GM12865 (cell line): ENCODE measurements at regions not wholly inside any gene's neighbourhood (a gene's known extent, or its start where the extent isn't known, plus 50 kb on each side); places are given as distances from the start of the nearest gene placed in this dataset.

Source experiments
- DNase-seq: peaks from one replicate; pipeline ENCODE4 v3.0.0; 2010; ENCODE audit warnings: low read depth
- H3K4me3 ChIP-seq: 2 replicates; pipeline ENCODE4 v1.5.1; 2011; ENCODE audit warnings: mild to moderate bottlenecking, low read depth, low read length, control low read depth
- CTCF ChIP-seq: IDR thresholded peaks from 2 replicates; pipeline ENCODE4 v1.5.1; 2011; ENCODE audit warnings: low read length, control low read depth, low read depth, inconsistent platforms; ENCODE audit not compliant: insufficient read depth; ENCODE audit errors: missing control alignments

GRCh38 chr4:128347175-128347868 lies 59.7 kb upstream of the PGRMC2 start:
- DNase-seq: no peak
- no peak for TF ChIP-seq CTCF
- no peak overlapping the region for H3K4me3 ChIP-seq

GRCh38 chr4:128346054-128346716 lies 58.6 kb upstream of the PGRMC2 start:
- no peak for TF ChIP-seq CTCF
- DNase-seq: no peak
- H3K4me3 ChIP-seq: no peak overlapping the region

- no peak overlapping the region for H3K4me3 ChIP-seq
- DNase-seq: no peak
- no peak for TF ChIP-seq CTCF
These were observed 58.0 kb upstream of the PGRMC2 start for GRCh38 chr4:128345650-128346049.

GRCh38 chr4:128342762-128343161 lies 55.1 kb upstream of the PGRMC2 start:
- DNase-seq: no peak
- TF ChIP-seq CTCF: no peak
- no peak overlapping the region for H3K4me3 ChIP-seq

- DNase-seq: no peak
- TF ChIP-seq CTCF: no peak
- H3K4me3 ChIP-seq: no peak overlapping the region
These were observed 54.0 kb upstream of the PGRMC2 start for GRCh38 chr4:128341634-128342033.

GRCh38 chr4:128338634-128339355 lies 51.2 kb upstream of the PGRMC2 start:
- H3K4me3 ChIP-seq: no peak overlapping the region
- no peak for DNase-seq
- TF ChIP-seq CTCF: no peak
